ENCODE measurements at regions not wholly inside any gene's neighbourhood (a gene's known extent, or its start where the extent isn't known, plus 50 kb on each side); places are given as distances from the start of the nearest gene placed in this dataset.
A peak's percentile ranks its signal among the peaks of the same experiment; 100 is the strongest.
"Not testable (repeated sequence)": the region's sequence is repeated elsewhere in the genome, so short reads cannot be mapped to it uniquely, and the experiment has no call there.

GRCh38 chr12:19921716-19922115 is 446.6 kb upstream of the PDE3A start:
- not testable (repeated sequence) for DNase-seq

GRCh38 chr12:19922717-19923116 is 445.6 kb upstream of the PDE3A start:
- no peak for DNase-seq

DNA sequence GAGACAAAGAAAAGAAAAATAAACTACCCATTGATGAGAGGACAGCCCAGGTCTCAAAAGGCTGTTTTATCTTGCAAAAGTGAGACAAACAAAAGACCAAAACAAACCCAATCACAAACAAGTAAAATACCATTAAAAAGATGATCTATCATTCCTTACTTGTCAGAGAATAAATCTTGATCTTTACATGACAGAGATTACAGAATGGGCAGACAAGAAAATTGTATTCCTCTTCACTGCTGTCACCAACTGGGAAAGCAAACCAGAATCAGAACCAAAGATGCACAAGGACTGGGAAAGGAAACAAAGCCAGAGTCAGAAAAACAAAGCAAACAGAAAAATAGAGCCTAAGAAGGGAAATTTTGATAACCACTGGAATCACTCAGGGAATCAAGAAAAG is 444.0 kb upstream of the PDE3A start:
- DNase-seq: no peak

DNA sequence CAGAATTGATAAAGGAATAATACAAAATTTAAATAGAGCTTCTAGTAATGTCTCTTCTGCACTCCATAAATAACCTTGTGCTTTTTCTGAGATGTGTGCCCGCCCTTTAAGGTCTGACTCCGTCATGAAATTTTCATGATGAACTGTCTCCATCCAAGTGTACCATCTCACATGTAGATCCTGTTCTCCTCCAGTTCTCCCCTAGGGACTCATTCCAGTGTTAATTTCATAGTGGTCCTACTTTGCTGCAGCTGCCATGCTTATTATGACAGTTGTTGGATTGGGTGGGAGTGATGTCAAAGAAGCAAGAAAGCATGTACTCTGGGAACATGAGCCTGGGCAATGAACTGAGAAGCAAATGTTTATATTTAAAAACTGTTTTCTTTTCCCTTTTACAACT is 442.5 kb upstream of the PDE3A start:
- no peak for DNase-seq

GRCh38 chr12:19926266-19926665 is 442.1 kb upstream of the PDE3A start:
- no peak for DNase-seq

- no peak for DNase-seq
Measured at GRCh38 chr12:19927661-19928060, 440.7 kb upstream of the PDE3A start.

DNA sequence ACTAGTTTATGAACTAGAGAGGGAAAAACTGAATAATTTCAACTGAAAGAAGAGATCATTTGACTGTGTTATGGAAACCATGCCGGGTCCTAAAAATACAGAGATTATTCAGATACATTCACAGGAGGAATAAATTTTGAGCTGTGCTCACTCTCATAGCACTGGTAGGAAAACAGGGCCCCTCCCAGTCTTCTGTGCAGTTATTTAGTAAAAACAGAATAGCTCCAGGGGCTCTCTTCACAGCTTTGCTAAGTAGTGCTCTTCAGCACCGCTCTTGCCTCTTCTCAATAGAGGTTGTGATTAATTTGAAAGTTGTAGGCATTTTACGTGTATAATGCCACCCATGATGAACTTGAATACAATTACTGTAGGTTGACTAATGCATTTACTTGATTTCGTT is 435.9 kb upstream of the PDE3A start:
- no peak for DNase-seq

- DNase-seq: no peak
Measured at GRCh38 chr12:19933924-19934323, 434.4 kb upstream of the PDE3A start.

DNA sequence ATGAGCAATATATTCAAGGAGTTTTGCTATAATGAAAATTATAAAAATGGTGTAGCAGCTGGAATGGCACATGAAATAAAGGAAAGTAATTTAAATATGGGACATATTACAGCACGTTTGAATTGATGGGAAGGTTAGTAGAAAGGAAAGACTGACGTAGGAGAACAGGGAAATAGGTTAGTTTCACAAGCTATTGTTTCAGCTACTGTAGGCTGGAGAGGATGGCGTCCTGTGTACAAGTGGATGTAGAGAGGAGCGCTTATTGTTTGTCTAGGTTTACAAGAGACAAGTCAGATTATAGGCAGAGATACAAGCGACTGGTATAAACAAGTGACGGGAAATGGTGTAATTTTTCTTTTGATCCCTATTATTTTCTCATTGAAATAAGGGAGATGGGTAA is 431.2 kb upstream of the PDE3A start:
- DNase-seq: no peak

DNA sequence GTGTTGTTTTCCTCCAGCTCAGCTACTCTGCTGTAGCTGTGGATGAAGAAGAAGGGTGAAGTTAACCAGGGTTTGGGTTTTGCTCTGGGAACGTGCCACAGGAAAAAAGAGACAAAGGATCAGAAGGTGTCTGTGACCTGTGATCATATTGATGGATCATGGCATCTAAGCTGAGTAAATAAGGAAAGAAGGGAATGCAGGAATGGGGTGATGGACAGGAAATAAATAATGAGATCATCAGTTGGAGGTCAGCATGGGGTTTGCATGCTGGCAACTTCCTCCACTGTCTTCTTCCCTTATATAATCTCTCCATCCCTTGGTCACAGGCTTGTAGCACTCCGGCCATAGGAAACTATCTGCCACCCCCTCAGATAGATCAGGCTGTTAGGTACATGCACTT is 430.3 kb upstream of the PDE3A start:
- no peak for DNase-seq

DNA sequence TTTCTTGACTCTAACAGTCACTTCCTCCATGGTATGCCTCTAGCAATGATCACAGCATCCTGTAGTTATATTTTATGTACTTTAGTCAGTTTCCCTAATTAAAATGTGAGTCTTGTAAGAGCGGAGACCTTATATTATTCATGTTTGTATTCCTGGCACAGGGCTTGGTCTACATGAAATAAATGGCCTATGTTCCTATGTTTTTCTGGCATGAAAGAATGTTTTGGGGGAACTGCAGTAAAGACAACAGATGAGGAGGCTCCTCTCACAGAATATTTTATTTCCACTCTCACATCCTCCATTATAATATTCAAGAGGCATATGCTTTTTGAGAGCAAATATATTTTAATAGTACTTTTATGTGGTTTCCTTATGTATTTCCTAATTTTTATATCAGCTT is 429.8 kb upstream of the PDE3A start:
- DNase-seq: no peak

GRCh38 chr12:19940267-19940666 is 428.1 kb upstream of the PDE3A start:
- no peak for DNase-seq

DNA sequence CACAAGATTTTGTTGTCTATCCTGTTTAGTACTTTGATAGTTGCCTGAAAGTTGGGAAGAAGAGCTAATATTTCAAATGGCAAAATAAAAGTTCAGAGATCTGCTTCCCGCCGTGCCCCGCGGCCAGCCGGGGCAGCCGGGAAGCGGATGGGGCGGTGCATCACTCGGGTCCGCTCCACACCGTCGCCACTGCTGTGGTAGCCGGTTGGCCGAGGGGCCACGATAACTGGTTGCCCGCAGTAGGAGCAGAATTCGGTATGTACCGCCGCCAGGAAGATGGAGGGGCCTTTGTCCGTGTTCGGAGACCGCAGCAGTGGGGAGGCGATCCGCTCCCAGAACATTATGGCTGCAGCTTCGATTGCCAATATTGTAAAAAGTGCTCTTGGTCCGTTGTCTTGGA is 427.2 kb upstream of the PDE3A start:
- no peak for DNase-seq

GRCh38 chr12:19945559-19946435 is 422.5 kb upstream of the PDE3A start:
- peak; percentile 7 for DNase-seq

DNA sequence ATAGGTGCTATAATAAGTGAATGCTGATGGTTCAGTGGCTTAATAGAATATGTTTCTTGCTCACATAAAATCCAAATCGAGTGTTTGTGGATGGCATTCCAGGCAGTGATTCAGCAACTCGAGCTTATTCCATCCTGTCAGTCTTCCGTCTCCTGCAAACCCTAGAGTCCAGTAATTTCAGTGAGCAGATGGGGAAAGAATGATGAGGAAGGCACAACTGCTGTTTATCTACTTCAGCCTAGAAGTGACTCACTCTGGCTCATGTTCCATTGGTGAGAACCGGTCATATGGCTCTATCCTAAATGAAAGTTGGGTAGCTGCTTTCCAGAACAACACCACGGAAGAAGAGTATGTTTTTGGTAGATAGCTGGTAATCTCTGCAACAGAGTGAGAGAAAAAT is 421.8 kb upstream of the PDE3A start:
- DNase-seq: no peak

DNA sequence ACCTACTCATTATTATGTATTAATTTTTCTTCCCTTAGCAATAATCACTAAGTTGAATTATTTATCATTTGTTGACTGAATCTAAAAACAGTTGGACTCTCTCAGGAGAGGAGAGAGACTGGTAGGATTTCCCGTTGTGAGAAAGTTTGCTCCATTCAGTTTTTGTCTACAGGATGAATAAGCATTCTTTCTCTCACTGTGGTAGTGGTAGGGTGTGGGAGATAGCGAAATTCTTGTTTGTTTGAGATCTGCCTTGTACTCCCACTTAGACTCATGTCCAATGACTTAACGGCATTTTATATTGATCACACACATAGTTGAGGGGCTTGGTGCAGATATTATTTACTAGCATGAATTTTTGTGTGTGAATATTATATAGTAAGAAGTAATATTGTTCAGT is 421.0 kb upstream of the PDE3A start:
- DNase-seq: no peak

DNA sequence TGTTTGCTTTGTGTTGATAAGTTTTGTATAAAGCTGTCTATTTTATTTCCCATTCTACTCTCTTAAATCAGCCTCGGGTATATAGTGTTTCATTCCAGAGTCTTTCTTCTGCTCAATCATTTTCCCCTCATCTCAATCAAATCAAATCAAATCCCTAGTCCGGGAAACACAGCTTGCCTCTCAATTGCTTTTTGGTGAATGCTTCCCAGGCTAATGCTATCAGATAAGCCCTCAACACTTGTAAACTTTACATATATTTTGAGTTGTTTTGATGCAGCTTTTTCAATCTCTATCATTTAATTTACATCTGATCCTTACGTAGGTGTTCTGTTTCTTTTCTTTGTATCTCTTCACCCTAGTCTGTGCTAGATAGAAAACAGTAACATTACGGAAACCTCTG is 416.7 kb upstream of the PDE3A start:
- no peak for DNase-seq

DNA sequence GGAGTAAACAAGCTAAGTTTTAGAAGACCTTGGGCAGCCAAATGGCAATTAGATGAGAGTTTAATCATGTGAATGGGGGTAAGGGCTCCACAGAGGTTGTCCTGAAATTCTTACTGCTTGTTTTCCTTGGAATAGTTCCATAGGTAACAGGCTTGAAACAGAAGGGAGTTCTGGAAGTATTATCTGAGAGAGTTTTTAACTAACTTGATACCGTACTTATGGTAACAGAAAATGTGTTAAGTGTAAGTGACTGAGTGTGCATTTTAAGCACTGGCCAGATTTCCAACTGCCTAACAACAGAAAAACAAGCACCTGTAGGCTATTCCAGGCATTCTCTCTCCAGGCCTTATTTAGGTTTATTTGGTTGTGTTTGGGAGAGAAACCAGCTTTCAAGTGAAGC is 414.6 kb upstream of the PDE3A start:
- DNase-seq: no peak

DNA sequence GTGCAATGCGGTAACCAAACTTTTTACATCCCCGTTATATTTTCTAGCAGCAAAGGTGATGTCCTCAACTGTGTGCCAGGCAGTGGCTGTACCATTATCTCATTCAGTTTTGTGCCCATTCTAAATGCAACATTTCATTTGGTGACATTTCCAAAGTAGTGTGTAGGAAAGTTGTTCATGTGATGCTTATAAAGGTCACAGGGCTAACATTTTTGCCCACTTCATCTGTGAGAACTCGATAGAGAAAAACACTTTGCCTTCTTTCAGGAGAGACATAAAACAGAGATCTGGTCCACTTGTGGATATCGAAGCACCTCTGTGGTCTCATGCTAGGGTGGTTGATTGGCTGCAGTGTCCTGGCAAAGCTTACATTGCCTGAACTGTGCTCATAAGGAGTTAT is 414.2 kb upstream of the PDE3A start:
- no peak for DNase-seq

- DNase-seq: no peak
Measured at GRCh38 chr12:19957308-19958125, 410.8 kb upstream of the PDE3A start.

DNA sequence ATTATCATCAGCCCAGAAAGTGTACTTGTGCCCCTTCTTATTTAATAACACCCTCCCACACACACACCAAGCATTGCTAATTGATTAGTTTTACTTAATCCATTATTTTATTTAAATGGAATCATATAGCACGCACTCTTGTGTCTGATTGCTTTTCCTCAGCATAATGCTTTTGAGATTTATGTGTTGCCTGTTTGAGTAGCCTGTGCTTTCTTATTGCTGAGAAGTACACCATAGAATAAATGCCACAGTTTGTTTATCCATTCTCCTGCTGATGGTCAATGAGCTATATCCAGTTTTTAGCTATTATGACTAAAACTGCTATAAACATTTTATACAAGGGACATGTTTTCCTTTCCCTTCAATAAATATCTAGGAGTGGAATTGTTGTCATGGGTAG is 409.9 kb upstream of the PDE3A start:
- DNase-seq: no peak

DNA sequence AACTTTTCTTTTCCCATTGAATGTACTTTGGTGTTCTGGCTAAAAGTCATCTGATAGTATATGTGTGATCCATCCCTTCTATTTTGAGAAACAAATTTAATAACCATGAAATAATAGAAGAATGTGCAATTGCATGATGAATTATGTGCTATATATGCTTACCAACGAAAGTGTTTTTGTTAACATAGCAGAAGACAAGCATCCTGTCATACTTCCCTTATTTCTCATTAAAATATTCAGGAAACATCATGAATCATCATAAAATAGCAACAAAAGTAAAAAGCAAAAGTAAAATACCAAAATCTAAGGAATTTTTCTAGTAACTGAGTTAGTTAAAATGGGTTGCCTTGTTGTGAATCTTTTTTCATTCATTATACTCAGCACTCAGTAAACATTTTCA is 409.0 kb upstream of the PDE3A start:
- no peak for DNase-seq

- no peak for DNase-seq
Measured at GRCh38 chr12:19960527-19960926, 407.8 kb upstream of the PDE3A start.

GRCh38 chr12:19962192-19962591 is 406.1 kb upstream of the PDE3A start:
- no peak for DNase-seq

All from SHP77 treated with DMSO at 0.1 percent for 48 hours (cell line).